B cell (primary cell): ENCODE measurements at regions not wholly inside any gene's neighbourhood (a gene's known extent, or its start where the extent isn't known, plus 50 kb on each side); places are given as distances from the start of the nearest gene placed in this dataset.

Source experiments
- EZH2 ChIP-seq: IDR thresholded peaks from 2 replicates; pipeline ENCODE4 v1.6.1; 2012; ENCODE audit warnings: borderline replicate concordance, low read depth, mild to moderate bottlenecking, moderate library complexity, low read length; ENCODE audit not compliant: insufficient read depth, poor library complexity, severe bottlenecking
- TF ChIP-seq, protein P1 (sequence below): fragments of 200-600 bp; IDR thresholded peaks from one replicate; pipeline ENCODE4 v1.8.0; 2022; ENCODE audit warnings: antibody characterized with exemption, mild to moderate bottlenecking

DNA sequence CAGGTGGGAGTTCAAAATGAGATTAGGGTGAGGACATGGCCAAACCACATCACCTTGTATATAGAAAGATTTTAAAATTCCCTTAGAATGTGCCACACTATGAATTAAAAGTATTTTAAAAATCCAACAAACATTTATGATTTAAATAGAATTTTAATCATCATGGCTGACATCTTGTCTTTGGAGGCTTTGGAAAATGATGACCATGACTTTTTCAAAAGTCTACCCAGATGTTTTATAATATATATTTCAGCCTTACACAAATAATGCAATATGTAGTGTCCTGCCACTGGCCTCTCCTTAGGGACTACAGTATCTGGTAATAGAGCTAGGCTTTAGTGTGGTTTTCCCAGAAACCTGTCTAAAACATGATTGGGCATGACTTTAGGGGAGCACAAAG is 1353.4 kb upstream of the GOT2 start:
- TF ChIP-seq, protein P1, sequence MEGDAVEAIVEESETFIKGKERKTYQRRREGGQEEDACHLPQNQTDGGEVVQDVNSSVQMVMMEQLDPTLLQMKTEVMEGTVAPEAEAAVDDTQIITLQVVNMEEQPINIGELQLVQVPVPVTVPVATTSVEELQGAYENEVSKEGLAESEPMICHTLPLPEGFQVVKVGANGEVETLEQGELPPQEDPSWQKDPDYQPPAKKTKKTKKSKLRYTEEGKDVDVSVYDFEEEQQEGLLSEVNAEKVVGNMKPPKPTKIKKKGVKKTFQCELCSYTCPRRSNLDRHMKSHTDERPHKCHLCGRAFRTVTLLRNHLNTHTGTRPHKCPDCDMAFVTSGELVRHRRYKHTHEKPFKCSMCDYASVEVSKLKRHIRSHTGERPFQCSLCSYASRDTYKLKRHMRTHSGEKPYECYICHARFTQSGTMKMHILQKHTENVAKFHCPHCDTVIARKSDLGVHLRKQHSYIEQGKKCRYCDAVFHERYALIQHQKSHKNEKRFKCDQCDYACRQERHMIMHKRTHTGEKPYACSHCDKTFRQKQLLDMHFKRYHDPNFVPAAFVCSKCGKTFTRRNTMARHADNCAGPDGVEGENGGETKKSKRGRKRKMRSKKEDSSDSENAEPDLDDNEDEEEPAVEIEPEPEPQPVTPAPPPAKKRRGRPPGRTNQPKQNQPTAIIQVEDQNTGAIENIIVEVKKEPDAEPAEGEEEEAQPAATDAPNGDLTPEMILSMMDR = no peak
- TF ChIP-seq EZH2 = no peak
